Loucy (cell line): ENCODE measurements at regions not wholly inside any gene's neighbourhood (a gene's known extent, or its start where the extent isn't known, plus 50 kb on each side); places are given as distances from the start of the nearest gene placed in this dataset.
"Not testable (repeated sequence)": the region's sequence is repeated elsewhere in the genome, so short reads cannot be mapped to it uniquely, and the experiment has no call there.

Experiments used
- H2AFZ ChIP-seq: fragments of 200-600 bp; sonication (generic); 2 replicates; pipeline ENCODE4 v1.6.0; 2016; ENCODE audit warnings: antibody characterized with exemption, mild to moderate bottlenecking, low read length, moderate library complexity
- H3F3A ChIP-seq: fragments of 200-600 bp; 2 replicates; pipeline ENCODE4 v1.6.0; 2016; ENCODE audit warnings: antibody characterized with exemption, low read depth, mild to moderate bottlenecking
- H3K27me3 ChIP-seq: fragments of 200-600 bp; sonication (generic); 2 replicates; pipeline ENCODE4 v1.6.1; 2014; ENCODE audit warnings: low read length, mild to moderate bottlenecking; ENCODE audit not compliant: insufficient read depth, poor library complexity, severe bottlenecking
- H3K36me3 ChIP-seq: fragments of 200-600 bp; sonication (generic); 2 replicates; pipeline ENCODE4 v1.6.1; 2016; ENCODE audit warnings: low read length; ENCODE audit not compliant: insufficient read depth
- H3K4me1 ChIP-seq: fragments of 200-600 bp; sonication (generic); 2 replicates; pipeline ENCODE4 v1.5.1; 2014; ENCODE audit warnings: low read length, mild to moderate bottlenecking; ENCODE audit not compliant: insufficient read depth, poor library complexity, severe bottlenecking
- H3K4me2 ChIP-seq: fragments of 200-600 bp; sonication (generic); 2 replicates; pipeline ENCODE4 v1.6.0; 2014; ENCODE audit warnings: antibody characterized with exemption, low read length, low read depth, mild to moderate bottlenecking; ENCODE audit not compliant: poor library complexity, severe bottlenecking
- H3K4me3 ChIP-seq: fragments of 200-600 bp; sonication (generic); 2 replicates; pipeline ENCODE4 v1.5.1; 2014; ENCODE audit warnings: low read length, mild to moderate bottlenecking, mixed read lengths; ENCODE audit not compliant: poor library complexity, severe bottlenecking
- H3K79me2 ChIP-seq: fragments of 200-600 bp; sonication (generic); 2 replicates; pipeline ENCODE4 v1.6.1; 2014; ENCODE audit warnings: low read length; ENCODE audit not compliant: insufficient read depth
- H3K9ac ChIP-seq: fragments of 200-600 bp; sonication (generic); 2 replicates; pipeline ENCODE4 v1.6.0; 2014; ENCODE audit warnings: mild to moderate bottlenecking, low read depth, low read length, moderate library complexity; ENCODE audit not compliant: poor library complexity, severe bottlenecking
- H3K9me2 ChIP-seq: fragments of 200-600 bp; sonication (generic); replicated peaks from 2 replicates; pipeline ENCODE4 v1.6.1; 2016; ENCODE audit warnings: low read depth, low read length, mixed read lengths
- H3K9me3 ChIP-seq: fragments of 200-600 bp; sonication (generic); 2 replicates; pipeline ENCODE4 v1.6.1; 2014; ENCODE audit warnings: mild to moderate bottlenecking, antibody characterized with exemption, low read length, low read depth; ENCODE audit not compliant: insufficient read depth
- H4K20me1 ChIP-seq: fragments of 200-600 bp; sonication (generic); 2 replicates; pipeline ENCODE4 v1.6.0; 2014; ENCODE audit warnings: antibody characterized with exemption, low read length, mild to moderate bottlenecking; ENCODE audit not compliant: insufficient read depth, poor library complexity, severe bottlenecking
- CTCF ChIP-seq: fragments of 200-600 bp; sonication (generic); conservative IDR thresholded peaks from 2 replicates; pipeline ENCODE4 v1.5.1; 2014; ENCODE audit warnings: mild to moderate bottlenecking, antibody characterized with exemption, low read length
- EZH2phosphoT487 ChIP-seq: fragments of 200-600 bp; IDR thresholded peaks from 2 replicates; pipeline ENCODE4 v1.6.1; 2018; ENCODE audit warnings: antibody characterized with exemption, mild to moderate bottlenecking, moderate library complexity, borderline replicate concordance

GRCh38 chr4:186846426-186846825 is 122.8 kb upstream of the FAT1 start:
- Histone ChIP-seq H3K36me3 (no peaks in the 10 kb centered on the region), H2AFZ (no peak overlapping the region), H3K27me3 (no peaks in the 10 kb centered on the region), H3K4me2 (no peak overlapping the region), H3K4me3 (no peak overlapping the region), H3K9me3 (peaks cover 10% of the 10 kb centered on the region; the same call in 1 of the 2 replicates), H4K20me1 (no peaks in the 10 kb centered on the region), H3K9ac (no peak overlapping the region), H3K4me1 (peaks cover 35% of the 10 kb centered on the region), H3K9me2 (no peaks in the 10 kb centered on the region), H3F3A (no peaks in the 10 kb centered on the region), H3K79me2 (no peaks in the 10 kb centered on the region)
- TF ChIP-seq EZH2phosphoT487 (no peak), CTCF (no peak)

GRCh38 chr4:186847429-186848131 is 123.9 kb upstream of the FAT1 start:
- H3K4me3 ChIP-seq, H3K36me3 ChIP-seq, H3K9me3 ChIP-seq, H4K20me1 ChIP-seq, H3K27me3 ChIP-seq, H3K4me2 ChIP-seq, H3K9ac ChIP-seq, H2AFZ ChIP-seq, H3K79me2 ChIP-seq, H3K9me2 ChIP-seq, H3F3A ChIP-seq: not testable (repeated sequence)
- H3K4me1 ChIP-seq, result peaks cover 35% of the 10 kb centered on the region

GRCh38 chr4:186848437-186848836 is 124.8 kb upstream of the FAT1 start:
- Histone ChIP-seq H4K20me1 (no peaks in the 10 kb centered on the region), H3K4me2 (no peak overlapping the region), H3K9me3 (peaks cover 10% of the 10 kb centered on the region; the same call in 1 of the 2 replicates), H3K79me2 (no peaks in the 10 kb centered on the region), H3K27me3 (no peaks in the 10 kb centered on the region), H3K36me3 (no peaks in the 10 kb centered on the region), H3K4me1 (peaks cover 29% of the 10 kb centered on the region), H3K9ac (no peak overlapping the region), H3K9me2 (no peaks in the 10 kb centered on the region), H2AFZ (no peak overlapping the region), H3F3A (no peaks in the 10 kb centered on the region), H3K4me3 (no peak overlapping the region)
- TF ChIP-seq EZH2phosphoT487 (no peak), CTCF (no peak)
